HCT116 (cell line): ENCODE measurements at regions not wholly inside any gene's neighbourhood (a gene's known extent, or its start where the extent isn't known, plus 50 kb on each side); places are given as distances from the start of the nearest gene placed in this dataset.

Experiments used
- ATF3 ChIP-seq: IDR thresholded peaks from 2 replicates; pipeline ENCODE4 v1.6.1; 2012
- EZH2 ChIP-seq: fragments of 200-600 bp; sonication (generic); IDR thresholded peaks from 2 replicates; pipeline ENCODE4 v1.6.1; 2017; ENCODE audit warnings: antibody characterized with exemption, mixed run types
- JUND ChIP-seq: IDR thresholded peaks from 2 replicates; pipeline ENCODE4 v1.6.1; 2012
- POLR2A ChIP-seq: IDR thresholded peaks from 2 replicates; pipeline ENCODE4 v1.7.0; 2011; ENCODE audit warnings: borderline replicate concordance; ENCODE audit not compliant: insufficient read depth, insufficient read length; ENCODE audit errors: extremely low read depth
- POLR2AphosphoS5 ChIP-seq: IDR thresholded peaks from 2 replicates; pipeline ENCODE4 v1.6.1; 2011; ENCODE audit warnings: mild to moderate bottlenecking, low read depth, low read length, moderate library complexity
- SP1 ChIP-seq: IDR thresholded peaks from 2 replicates; pipeline ENCODE4 v1.6.1; 2012; ENCODE audit warnings: low read depth
- TCF7L2 ChIP-seq: IDR thresholded peaks from 2 replicates; pipeline ENCODE4 v1.7.0; 2011; ENCODE audit warnings: borderline replicate concordance, inconsistent platforms; ENCODE audit not compliant: insufficient read depth, insufficient read length; ENCODE audit errors: extremely low read depth
- TF ChIP-seq, protein P1 (sequence below), 3 experiments: fragments of 200-600 bp in 1 of 3; sonication (generic) in 1 of 3; IDR thresholded peaks in 2 of 3; conservative IDR thresholded peaks in 1 of 3; 2 replicates each; pipeline ENCODE4 v1.5.1; 2012 to 2017; ENCODE audit warnings: low read depth in 2 of 3, low read length in 2 of 3, antibody characterized with exemption in 1 of 3, borderline replicate concordance in 1 of 3, control low read depth in 1 of 3, mild to moderate bottlenecking in 1 of 3, mixed read lengths in 1 of 3, mixed run types in 1 of 3, moderate library complexity in 1 of 3; ENCODE audit not compliant: insufficient read depth in 1 of 3
- TF ChIP-seq, protein P2 (sequence below): IDR thresholded peaks from 2 replicates; pipeline ENCODE4 v1.6.1; 2012; ENCODE audit warnings: low read depth

DNA sequence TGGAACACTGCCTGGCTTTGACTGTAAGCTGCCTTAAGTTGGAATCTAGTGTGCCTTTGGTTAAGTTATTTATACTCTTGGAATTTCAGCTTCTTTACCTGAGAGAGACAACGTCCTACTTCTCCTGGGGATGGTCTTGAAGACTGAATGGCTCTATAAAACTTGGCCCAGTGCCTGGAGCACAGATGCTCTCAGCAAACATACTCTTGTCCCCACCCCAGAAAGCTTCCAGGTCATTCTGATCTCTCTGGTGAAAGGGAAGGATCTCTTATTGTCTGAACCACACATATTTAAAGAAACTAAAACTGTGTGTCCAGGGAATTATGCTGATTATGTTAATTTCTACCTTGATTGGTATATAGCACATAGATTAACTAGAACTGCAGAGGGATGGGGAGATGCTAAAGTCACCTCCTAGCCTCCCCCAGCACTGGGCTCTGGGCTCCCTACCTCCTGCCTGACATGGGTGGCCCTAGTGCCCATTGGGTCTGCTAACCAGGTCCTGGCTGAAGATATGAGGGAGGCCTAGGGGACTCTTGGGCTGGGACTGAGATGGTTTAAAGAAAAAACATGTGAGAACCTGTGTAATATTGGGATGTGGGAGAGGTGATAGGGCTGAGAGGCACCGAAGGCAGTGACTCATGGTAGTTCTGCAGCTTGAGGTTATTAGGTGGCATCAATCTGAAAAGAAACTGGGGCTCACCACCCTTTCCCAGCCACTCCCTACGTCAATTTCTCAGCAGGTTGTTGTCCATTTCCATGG lies 171.0 kb downstream of the RPLP1 start:
- TF ChIP-seq, protein P1, sequence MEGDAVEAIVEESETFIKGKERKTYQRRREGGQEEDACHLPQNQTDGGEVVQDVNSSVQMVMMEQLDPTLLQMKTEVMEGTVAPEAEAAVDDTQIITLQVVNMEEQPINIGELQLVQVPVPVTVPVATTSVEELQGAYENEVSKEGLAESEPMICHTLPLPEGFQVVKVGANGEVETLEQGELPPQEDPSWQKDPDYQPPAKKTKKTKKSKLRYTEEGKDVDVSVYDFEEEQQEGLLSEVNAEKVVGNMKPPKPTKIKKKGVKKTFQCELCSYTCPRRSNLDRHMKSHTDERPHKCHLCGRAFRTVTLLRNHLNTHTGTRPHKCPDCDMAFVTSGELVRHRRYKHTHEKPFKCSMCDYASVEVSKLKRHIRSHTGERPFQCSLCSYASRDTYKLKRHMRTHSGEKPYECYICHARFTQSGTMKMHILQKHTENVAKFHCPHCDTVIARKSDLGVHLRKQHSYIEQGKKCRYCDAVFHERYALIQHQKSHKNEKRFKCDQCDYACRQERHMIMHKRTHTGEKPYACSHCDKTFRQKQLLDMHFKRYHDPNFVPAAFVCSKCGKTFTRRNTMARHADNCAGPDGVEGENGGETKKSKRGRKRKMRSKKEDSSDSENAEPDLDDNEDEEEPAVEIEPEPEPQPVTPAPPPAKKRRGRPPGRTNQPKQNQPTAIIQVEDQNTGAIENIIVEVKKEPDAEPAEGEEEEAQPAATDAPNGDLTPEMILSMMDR (IDR thresholded peaks at IDR 0.05 in 2 of 3, conservative IDR thresholded peaks at IDR 0.05 in 1 of 3; ENCODE audit: borderline replicate concordance in 1 of 3, insufficient read depth in 1 of 3, low read depth in 2 of 3, low read length in 2 of 3): no peak
- TF ChIP-seq ATF3: no peak
- no peak for TF ChIP-seq EZH2
- TF ChIP-seq POLR2A: no peak
- TF ChIP-seq, protein P2, sequence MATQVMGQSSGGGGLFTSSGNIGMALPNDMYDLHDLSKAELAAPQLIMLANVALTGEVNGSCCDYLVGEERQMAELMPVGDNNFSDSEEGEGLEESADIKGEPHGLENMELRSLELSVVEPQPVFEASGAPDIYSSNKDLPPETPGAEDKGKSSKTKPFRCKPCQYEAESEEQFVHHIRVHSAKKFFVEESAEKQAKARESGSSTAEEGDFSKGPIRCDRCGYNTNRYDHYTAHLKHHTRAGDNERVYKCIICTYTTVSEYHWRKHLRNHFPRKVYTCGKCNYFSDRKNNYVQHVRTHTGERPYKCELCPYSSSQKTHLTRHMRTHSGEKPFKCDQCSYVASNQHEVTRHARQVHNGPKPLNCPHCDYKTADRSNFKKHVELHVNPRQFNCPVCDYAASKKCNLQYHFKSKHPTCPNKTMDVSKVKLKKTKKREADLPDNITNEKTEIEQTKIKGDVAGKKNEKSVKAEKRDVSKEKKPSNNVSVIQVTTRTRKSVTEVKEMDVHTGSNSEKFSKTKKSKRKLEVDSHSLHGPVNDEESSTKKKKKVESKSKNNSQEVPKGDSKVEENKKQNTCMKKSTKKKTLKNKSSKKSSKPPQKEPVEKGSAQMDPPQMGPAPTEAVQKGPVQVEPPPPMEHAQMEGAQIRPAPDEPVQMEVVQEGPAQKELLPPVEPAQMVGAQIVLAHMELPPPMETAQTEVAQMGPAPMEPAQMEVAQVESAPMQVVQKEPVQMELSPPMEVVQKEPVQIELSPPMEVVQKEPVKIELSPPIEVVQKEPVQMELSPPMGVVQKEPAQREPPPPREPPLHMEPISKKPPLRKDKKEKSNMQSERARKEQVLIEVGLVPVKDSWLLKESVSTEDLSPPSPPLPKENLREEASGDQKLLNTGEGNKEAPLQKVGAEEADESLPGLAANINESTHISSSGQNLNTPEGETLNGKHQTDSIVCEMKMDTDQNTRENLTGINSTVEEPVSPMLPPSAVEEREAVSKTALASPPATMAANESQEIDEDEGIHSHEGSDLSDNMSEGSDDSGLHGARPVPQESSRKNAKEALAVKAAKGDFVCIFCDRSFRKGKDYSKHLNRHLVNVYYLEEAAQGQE: no peak
- TF ChIP-seq SP1: no peak
- no peak for TF ChIP-seq JUND
- TF ChIP-seq POLR2AphosphoS5: no peak
- no peak for TF ChIP-seq TCF7L2
